ENCODE measurements at regions not wholly inside any gene's neighbourhood (a gene's known extent, or its start where the extent isn't known, plus 50 kb on each side); places are given as distances from the start of the nearest gene placed in this dataset.

GRCh38 chr7:371779-372545, 82.0 kb downstream of the FOXL3 start:
- DNase-seq, result no peak

GRCh38 chr7:372546-372931, 82.6 kb downstream of the FOXL3 start:
- no peak for DNase-seq

- DNase-seq, result no peak
Observed at GRCh38 chr7:372932-373791, 83.2 kb downstream of the FOXL3 start.

GRCh38 chr7:373818-374705, 84.1 kb downstream of the FOXL3 start:
- DNase-seq, result no peak

- no peak for DNase-seq
Observed at GRCh38 chr7:374706-375311, 84.8 kb downstream of the FOXL3 start.

- DNase-seq, result no peak
Observed at GRCh38 chr7:375321-375831, 85.4 kb downstream of the FOXL3 start.

GRCh38 chr7:375901-376305, 85.9 kb downstream of the FOXL3 start:
- DNase-seq, result no peak

- no peak for DNase-seq
Observed at GRCh38 chr7:376306-377079, 86.5 kb downstream of the FOXL3 start.

GRCh38 chr7:377080-378040, 87.4 kb downstream of the FOXL3 start:
- DNase-seq, result no peak

GRCh38 chr7:378041-378420, 88.1 kb downstream of the FOXL3 start:
- DNase-seq, result no peak

GRCh38 chr7:378551-379455, 88.8 kb downstream of the FOXL3 start:
- no peak for DNase-seq

- DNase-seq, result no peak
Observed at GRCh38 chr7:379456-380138, 89.6 kb downstream of the FOXL3 start.

- DNase-seq, result no peak
Observed at GRCh38 chr7:380139-380485, 90.1 kb downstream of the FOXL3 start.

- DNase-seq, result no peak
Observed at GRCh38 chr7:380711-381210, 90.8 kb downstream of the FOXL3 start.

GRCh38 chr7:381211-382042, 91.5 kb downstream of the FOXL3 start:
- DNase-seq, result no peak

- DNase-seq, result no peak
Observed at GRCh38 chr7:382043-382400, 92.1 kb downstream of the FOXL3 start.

- no peak for DNase-seq
Observed at GRCh38 chr7:386385-386784, 96.4 kb downstream of the FOXL3 start.

Data from T1000 (cell line).